ENCODE measurements at regions not wholly inside any gene's neighbourhood (a gene's known extent, or its start where the extent isn't known, plus 50 kb on each side); places are given as distances from the start of the nearest gene placed in this dataset.

GRCh38 chr3:22746221-22746620 lies 456.9 kb upstream of the UBE2E2 start:
- H3K4me3 ChIP-seq (ENCODE audit: low read length): no peak overlapping the region
- CTCF ChIA-PET: no interaction called here
- H3K9me3 ChIP-seq (ENCODE audit: control insufficient read depth in 1 of 2, insufficient read depth in 1 of 2, low read length in 2 of 2): peaks cover 0 to 8% of the 10 kb centered on the region in 2 experiments
- Mint-ChIP-seq H3K9me3 (peaks cover 5% of the 10 kb centered on the region), H3K27ac (no peak overlapping the region), H3K27me3 (no peaks in the 10 kb centered on the region), H3K36me3 (ENCODE audit: low read depth) (no peaks in the 10 kb centered on the region), H3K4me3 (no peak overlapping the region), H3K4me1 (ENCODE audit: low read depth) (no peaks in the 10 kb centered on the region)
- no peaks in the 10 kb centered on the region for H3K36me3 ChIP-seq (ENCODE audit: insufficient read depth, low read length)
- ATAC-seq (ENCODE audit: poor library complexity) (no peak), DNase-seq (no peak)
- intact Hi-C loops (cut with DNase I, micrococcal nuclease): no loop called here
- H3K4me1 ChIP-seq (ENCODE audit: insufficient read depth, low read length): no peaks in the 10 kb centered on the region
- POLR2A ChIA-PET: no interaction called here
- no peak for TF ChIP-seq CTCF (IDR thresholded peaks at IDR 0.05)
- no peaks in the 10 kb centered on the region for H3K27me3 ChIP-seq (ENCODE audit: control insufficient read depth in 1 of 2, insufficient read depth in 2 of 2, low read length in 2 of 2)
- H3K27ac ChIP-seq (ENCODE audit: low read depth in 1 of 2, low read length in 2 of 2): no peak overlapping the region

- intact Hi-C loops (cut with DNase I, micrococcal nuclease): no loop called here
- no peak overlapping the region for H3K4me3 Mint-ChIP-seq
- Histone ChIP-seq H3K27me3 (ENCODE audit: control insufficient read depth in 1 of 2, insufficient read depth in 2 of 2, low read length in 2 of 2) (no peaks in the 10 kb centered on the region), H3K27ac (ENCODE audit: low read depth in 1 of 2, low read length in 2 of 2) (no peak overlapping the region), H3K4me3 (ENCODE audit: low read length) (no peak overlapping the region), H3K36me3 (ENCODE audit: insufficient read depth, low read length) (no peaks in the 10 kb centered on the region), H3K4me1 (ENCODE audit: insufficient read depth, low read length) (no peaks in the 10 kb centered on the region), H3K9me3 (ENCODE audit: control insufficient read depth in 1 of 2, insufficient read depth in 1 of 2, low read length in 2 of 2) (peaks cover 0 to 5% of the 10 kb centered on the region in 2 experiments)
- peaks cover 5% of the 10 kb centered on the region for H3K9me3 Mint-ChIP-seq
- H3K27me3 Mint-ChIP-seq: no peaks in the 10 kb centered on the region
- DNase-seq (no peak), ATAC-seq (ENCODE audit: poor library complexity) (no peak)
- CTCF ChIA-PET: no interaction called here
- POLR2A ChIA-PET: no interaction called here
- TF ChIP-seq CTCF (IDR thresholded peaks at IDR 0.05): no peak
- no peaks in the 10 kb centered on the region for H3K4me1 Mint-ChIP-seq (ENCODE audit: low read depth)
- H3K36me3 Mint-ChIP-seq (ENCODE audit: low read depth): no peaks in the 10 kb centered on the region
- no peak overlapping the region for H3K27ac Mint-ChIP-seq
Measured at GRCh38 chr3:22748453-22749045, 454.6 kb upstream of the UBE2E2 start.

- H3K27me3 ChIP-seq (ENCODE audit: control insufficient read depth in 1 of 2, insufficient read depth in 2 of 2, low read length in 2 of 2): no peaks in the 10 kb centered on the region
- no peak overlapping the region for H3K27ac ChIP-seq (ENCODE audit: low read depth in 1 of 2, low read length in 2 of 2)
- no peak for DNase-seq
- Mint-ChIP-seq H3K9me3 (peaks cover 16% of the 10 kb centered on the region), H3K4me1 (ENCODE audit: low read depth) (no peaks in the 10 kb centered on the region), H3K27me3 (no peaks in the 10 kb centered on the region), H3K4me3 (no peak overlapping the region), H3K36me3 (ENCODE audit: low read depth) (no peaks in the 10 kb centered on the region), H3K27ac (no peak overlapping the region)
- H3K9me3 ChIP-seq (ENCODE audit: control insufficient read depth in 1 of 2, insufficient read depth in 1 of 2, low read length in 2 of 2): peaks cover 0 to 7% of the 10 kb centered on the region in 2 experiments
- H3K36me3 ChIP-seq (ENCODE audit: insufficient read depth, low read length): no peaks in the 10 kb centered on the region
- no peaks in the 10 kb centered on the region for H3K4me1 ChIP-seq (ENCODE audit: insufficient read depth, low read length)
- POLR2A ChIA-PET: no interaction called here
- CTCF ChIA-PET: no interaction called here
- no peak overlapping the region for H3K4me3 ChIP-seq (ENCODE audit: low read length)
- intact Hi-C loops (cut with DNase I, micrococcal nuclease): no loop called here
- no peak for TF ChIP-seq CTCF (IDR thresholded peaks at IDR 0.05)
- ATAC-seq (ENCODE audit: poor library complexity): no peak
Measured at GRCh38 chr3:22759636-22760310, 443.4 kb upstream of the UBE2E2 start.

Measured in CD4-positive, alpha-beta T cell (primary cell).